Pons (tissue), 1 donor: ENCODE measurements at regions not wholly inside any gene's neighbourhood (a gene's known extent, or its start where the extent isn't known, plus 50 kb on each side); places are given as distances from the start of the nearest gene placed in this dataset.

Source experiments
- DNase-seq: peaks from one replicate; pipeline ENCODE4 v3.0.0-alpha.2; 2016; ENCODE audit warnings: low spot score

GRCh38 chr6:159342146-159342545 is 172.9 kb downstream of the FNDC1 start:
- DNase-seq = no peak

GRCh38 chr6:159334068-159334467 is 164.9 kb downstream of the FNDC1 start:
- no peak for DNase-seq

- DNase-seq = no peak
These were observed 162.3 kb downstream of the FNDC1 start for GRCh38 chr6:159331451-159331850.

GRCh38 chr6:159329081-159329480 is 159.9 kb downstream of the FNDC1 start:
- DNase-seq = no peak

GRCh38 chr6:159328052-159328451 is 158.9 kb downstream of the FNDC1 start:
- DNase-seq = no peak

- no peak for DNase-seq
These were observed 156.3 kb downstream of the FNDC1 start for GRCh38 chr6:159325476-159325875.

- no peak for DNase-seq
These were observed 155.4 kb downstream of the FNDC1 start for GRCh38 chr6:159324596-159324995.
